GM12874 (cell line): ENCODE measurements at regions not wholly inside any gene's neighbourhood (a gene's known extent, or its start where the extent isn't known, plus 50 kb on each side); places are given as distances from the start of the nearest gene placed in this dataset.

ENCODE experiments used
- CTCF ChIP-seq: IDR thresholded peaks from 2 replicates; pipeline ENCODE4 v1.5.1; 2011; ENCODE audit warnings: low read depth, mild to moderate bottlenecking, control low read depth, low read length, moderate library complexity; ENCODE audit not compliant: insufficient read depth

DNA sequence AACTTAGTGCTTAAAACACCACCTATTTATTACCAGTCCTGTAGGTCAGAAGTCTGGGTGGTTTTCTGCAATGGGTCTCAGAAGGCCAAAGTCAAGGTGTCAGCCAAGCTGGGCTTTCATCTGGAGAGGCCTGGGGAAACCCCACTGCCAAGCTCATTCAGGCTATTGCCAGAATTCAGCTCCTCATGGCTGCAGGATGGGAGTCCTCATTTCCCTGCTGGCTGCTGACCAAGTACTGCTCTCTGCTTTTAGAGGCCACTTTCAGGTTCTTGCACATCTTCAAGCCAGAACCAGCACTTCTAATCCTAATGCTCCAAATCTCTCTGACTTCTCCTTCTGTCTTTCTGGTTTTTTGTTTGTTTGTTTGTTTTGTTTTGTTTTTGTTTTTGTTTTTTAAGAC lies 109.3 kb downstream of the BCOR start:
- no peak for TF ChIP-seq CTCF

DNA sequence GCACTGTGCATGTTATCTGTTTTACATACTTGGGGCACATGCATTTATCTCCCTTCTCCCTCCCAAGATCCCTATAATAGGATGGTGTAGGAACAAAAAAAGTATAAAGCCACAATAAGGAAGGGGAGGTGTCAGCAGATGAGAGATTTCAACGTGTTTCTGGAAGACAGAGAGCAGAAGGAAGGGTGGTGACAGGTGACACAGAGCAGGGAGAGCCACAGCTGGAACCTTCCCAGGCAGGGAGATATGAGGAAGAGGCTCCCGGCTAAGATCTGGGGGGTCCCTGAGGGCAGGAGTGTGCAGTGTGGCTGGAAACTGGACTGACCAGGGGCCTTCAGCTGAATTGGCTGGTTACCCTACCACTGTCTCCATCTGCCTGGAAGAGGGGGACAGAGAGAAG lies 107.4 kb downstream of the BCOR start:
- TF ChIP-seq CTCF = no peak

GRCh38 chrX:39992300-39992699 lies 105.5 kb downstream of the BCOR start:
- TF ChIP-seq CTCF = no peak

DNA sequence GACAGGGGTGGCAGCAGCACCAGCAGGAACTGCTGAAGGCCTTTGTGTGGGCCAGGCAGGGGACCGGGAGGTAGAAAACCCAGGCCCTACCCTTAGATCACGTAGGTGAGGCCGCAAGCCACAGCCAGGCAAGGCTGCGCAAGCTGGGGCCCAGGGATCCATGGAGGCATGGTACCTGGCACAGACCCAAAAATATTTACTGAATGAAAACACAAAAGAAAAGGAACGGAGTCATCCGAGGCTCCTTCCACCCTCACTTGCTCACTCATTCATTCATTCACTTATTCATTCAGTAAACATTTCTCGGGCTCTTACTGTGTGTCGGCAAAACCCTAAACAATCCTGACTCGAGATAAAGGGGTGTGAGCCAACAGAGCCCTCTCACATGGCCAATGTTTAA lies 102.3 kb downstream of the BCOR start:
- no peak for TF ChIP-seq CTCF

GRCh38 chrX:39996536-39996935 lies 101.2 kb downstream of the BCOR start:
- no peak for TF ChIP-seq CTCF

DNA sequence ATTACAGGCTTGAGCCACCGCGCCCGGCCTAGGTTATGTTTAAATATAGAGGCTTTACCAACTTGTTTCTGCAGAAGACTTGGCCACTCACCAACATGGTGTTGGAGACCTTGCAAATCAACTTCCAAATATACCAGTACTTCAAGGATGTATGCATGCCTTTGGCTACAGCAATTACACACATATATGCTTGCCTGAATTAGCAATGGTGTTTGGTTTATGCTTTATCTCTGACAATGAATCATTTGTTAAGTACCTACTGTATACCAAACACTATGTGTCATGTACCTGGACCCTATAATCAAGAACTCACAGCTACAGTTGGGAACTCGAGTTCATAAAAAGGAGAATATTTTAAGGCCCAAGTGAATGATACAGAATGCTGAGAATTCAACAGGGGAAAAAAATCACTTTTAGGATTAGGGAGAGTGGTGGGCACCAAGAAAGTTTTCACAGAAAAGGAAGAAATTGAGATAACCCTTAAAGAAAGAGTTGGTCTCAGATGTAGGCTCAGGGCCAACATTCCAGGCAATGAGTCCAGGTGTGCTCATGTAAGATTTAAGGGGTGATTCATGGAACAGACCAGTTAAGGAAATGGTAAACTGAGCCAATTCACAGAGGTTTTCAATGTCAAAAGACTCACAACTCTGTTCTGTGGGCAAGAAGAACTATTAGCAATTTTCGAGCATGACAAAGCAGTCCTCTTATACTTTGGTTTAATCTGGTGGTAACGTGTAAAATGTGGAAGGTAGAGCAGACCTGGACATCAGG lies 98.9 kb downstream of the BCOR start:
- TF ChIP-seq CTCF = no peak
